HepG2 (cell line): ENCODE measurements at regions not wholly inside any gene's neighbourhood (a gene's known extent, or its start where the extent isn't known, plus 50 kb on each side); places are given as distances from the start of the nearest gene placed in this dataset.

ENCODE experiments used
- ATAC-seq: fragments of 200-7000 bp; cut with Tn5 transposase; 3 replicates; pipeline ENCODE4 v1.9.1; 2020; ENCODE audit warnings: mild to moderate bottlenecking, moderate library complexity
- BruUV-seq: library from RNA; stranded (reverse); fragments of 400-500 nt; replicated peaks from 2 replicates; lab custom pipeline; 2021; lab: Mats Ljungman, UMichigan
- CTCF ChIA-PET: fragments of 300-600 bp; formaldehyde crosslinking; extraction: SDS; loops from one replicate; lab custom pipeline; 2021; ENCODE audit warnings: low total read pairs, inconsistent platforms, low intra/inter-chr PET ratio; lab: Yijun Ruan, JAX
- POLR2A ChIA-PET: fragments of 350-600 bp; sonication (Branson Sonifier 250); formaldehyde crosslinking; loops from one replicate; lab custom pipeline; 2020; ENCODE audit warnings: antibody characterized with exemption, inconsistent platforms; lab: Yijun Ruan, JAX
- DNase-seq: peaks from one replicate; pipeline ENCODE4 v3.0.0-alpha.2; 2015; ENCODE audit warnings: low spot score
- FAIRE-seq: peaks from 3 replicates; lab custom pipeline; 2011; peaks lifted over from hg19 to GRCh38; lab: Jason Lieb, UNC
- H2AFZ ChIP-seq: one replicate; pipeline ENCODE4 v1.6.1; 2011; ENCODE audit warnings: low read length, inconsistent platforms
- H3K27ac ChIP-seq: fragments of 300-600 bp; 3 replicates; pipeline ENCODE4 v1.8.0; 2011; ENCODE audit warnings: mixed run types, mild to moderate bottlenecking, mixed read lengths, low read length, inconsistent platforms; ENCODE audit not compliant: insufficient read depth; ENCODE audit errors: extremely low read length
- H3K27me3 ChIP-seq, 2 experiments: fragments of 200-600 bp in 1 of 2; 2 replicates in 1 of 2; 3 replicates in 1 of 2; pipeline versions ENCODE4 v1.6.0 to v1.8.0; 2011; ENCODE audit warnings: low read length in 2 of 2, mild to moderate bottlenecking in 2 of 2, moderate library complexity in 2 of 2, inconsistent platforms in 1 of 2; ENCODE audit not compliant: insufficient read depth in 2 of 2, control insufficient read depth in 1 of 2
- H3K36me3 ChIP-seq, 2 experiments: fragments of 200-600 bp in 1 of 2; replicated peaks in 1 of 2; 2 replicates in 1 of 2; 3 replicates in 1 of 2; pipeline versions ENCODE4 v1.5.1 to v1.8.0; 2011; ENCODE audit warnings: low read length in 2 of 2, inconsistent platforms in 1 of 2; ENCODE audit not compliant: insufficient read depth in 2 of 2, control insufficient read depth in 1 of 2
- H3K4me1 ChIP-seq: 2 replicates; pipeline ENCODE4 v1.5.1; 2012; ENCODE audit warnings: low read length, inconsistent platforms; ENCODE audit not compliant: insufficient read depth
- H3K4me2 ChIP-seq: 2 replicates; pipeline ENCODE4 v1.6.0; 2011; ENCODE audit warnings: low read depth, low read length, inconsistent platforms
- H3K4me3 ChIP-seq, 3 experiments: fragments of 200-600 bp in 1 of 3; sonication (generic), shearing (Covaris generic) in 1 of 3; replicated peaks in 1 of 3; 2 replicates each; pipeline ENCODE4 v1.5.1; 2011 to 2016; ENCODE audit warnings: low read length in 3 of 3, inconsistent platforms in 2 of 3, low read depth in 2 of 3, mild to moderate bottlenecking in 2 of 3, control low read depth in 1 of 3, mixed read lengths in 1 of 3; ENCODE audit not compliant: insufficient read depth in 1 of 3
- H3K79me2 ChIP-seq: one replicate; pipeline ENCODE4 v1.6.1; 2011; ENCODE audit warnings: low read length, inconsistent platforms; ENCODE audit not compliant: insufficient read depth
- H3K9ac ChIP-seq: 2 replicates; pipeline ENCODE4 v1.6.0; 2011; ENCODE audit warnings: mild to moderate bottlenecking, low read depth, low read length, inconsistent platforms; ENCODE audit not compliant: insufficient read depth
- H3K9me3 ChIP-seq: 2 replicates; pipeline ENCODE4 v1.5.1; 2012; ENCODE audit warnings: mild to moderate bottlenecking, low read length
- H4K20me1 ChIP-seq: 2 replicates; pipeline ENCODE4 v1.6.0; 2011; ENCODE audit warnings: inconsistent platforms, mild to moderate bottlenecking, low read length, moderate library complexity; ENCODE audit not compliant: insufficient read depth
- ARHGAP35 ChIP-seq: sonication (generic); formaldehyde crosslinking; IDR thresholded peaks from 2 replicates; pipeline ENCODE4 v1.9.0; 2022; ENCODE audit warnings: mild to moderate bottlenecking, inconsistent platforms, moderate library complexity, missing genetic modification reagents, borderline replicate concordance
- EHMT2 ChIP-seq: fragments of 200-600 bp; sonication (generic); IDR thresholded peaks from 2 replicates; pipeline ENCODE4 v1.7.0; 2017; ENCODE audit warnings: antibody characterized with exemption, low read depth, low read length, borderline replicate concordance
- ELK4 ChIP-seq: sonication (generic); formaldehyde crosslinking; IDR thresholded peaks from 2 replicates; pipeline ENCODE4 v1.9.0; 2021; ENCODE audit warnings: missing genetic modification reagents, borderline replicate concordance
- HHEX ChIP-seq: IDR thresholded peaks from 2 replicates; pipeline ENCODE4 v1.6.1; 2016; ENCODE audit warnings: control low read depth
- RAD51 ChIP-seq: fragments of 450-650 bp; IDR thresholded peaks from 2 replicates; pipeline ENCODE4 v1.6.1; 2016; ENCODE audit warnings: borderline replicate concordance
- SP5 ChIP-seq: IDR thresholded peaks from 2 replicates; pipeline ENCODE4 v1.6.1; 2016; ENCODE audit warnings: low read depth, borderline replicate concordance
- SRSF9 ChIP-seq: fragments of 200-400 bp; formaldehyde crosslinking; IDR thresholded peaks from 2 replicates; pipeline ENCODE4 v1.6.1; 2018; ENCODE audit warnings: borderline replicate concordance, mild to moderate bottlenecking, low read depth, low read length; ENCODE audit not compliant: insufficient read depth, poor library complexity, severe bottlenecking
- THAP9 ChIP-seq: sonication (generic); formaldehyde crosslinking; IDR thresholded peaks from 2 replicates; pipeline ENCODE4; 2020; ENCODE audit warnings: missing genetic modification reagents, mild to moderate bottlenecking, borderline replicate concordance
- UBTF ChIP-seq: sonication (generic); formaldehyde crosslinking; IDR thresholded peaks from 2 replicates; pipeline ENCODE4 v1.4.0; 2020; ENCODE audit warnings: mild to moderate bottlenecking, missing genetic modification reagents
- ZBTB33 ChIP-seq: sonication (generic); formaldehyde crosslinking; IDR thresholded peaks from 2 replicates; pipeline ENCODE4 v1.4.0; 2020; ENCODE audit warnings: missing genetic modification reagents
- ZNF274 ChIP-seq: sonication (generic); formaldehyde crosslinking; IDR thresholded peaks from 2 replicates; pipeline ENCODE4 v1.5.1; 2020; ENCODE audit warnings: mild to moderate bottlenecking, missing genetic modification reagents
- ZNF468 ChIP-seq: sonication (generic); formaldehyde crosslinking; IDR thresholded peaks from 2 replicates; pipeline ENCODE4 v1.8.0; 2022; ENCODE audit warnings: mild to moderate bottlenecking, moderate library complexity, missing genetic modification reagents
- WGBS: methylation state at CpG from one replicate; pipeline ENCODE4 v1.1.6; 2017; ENCODE audit warnings: low lambda C conversion rate; 5-methylcytosine and 5-hydroxymethylcytosine counted together
- in situ Hi-C: cut with HindIII; loops from 2 replicates; pipeline ENCODE4 v1.10.0; 2017; ENCODE audit warnings: low pct_unique_long_range_greater_than_20kb; ENCODE audit not compliant: extremely low pct_ligation_motif_present
- intact Hi-C: fragments of 100-400 bp; cut with micrococcal nuclease; formaldehyde crosslinking; loops from one replicate; pipeline ENCODE4 v1.10.0; 2022; ENCODE audit not compliant: unreplicated experiment

GRCh38 chr7:84462259-84462658, 267.7 kb upstream of the SEMA3A start (continued):
- TF ChIP-seq ELK4 = no peak

- BruUV-seq = no TSS peak
- CTCF ChIA-PET = no interaction called here
- Histone ChIP-seq H3K4me1 (no peaks in the 10 kb centered on the region), H2AFZ (no peak overlapping the region), H3K4me2 (no peak overlapping the region), H3K36me3 (no peaks in the 10 kb centered on the region), H3K4me3 (no peak overlapping the region), H3K79me2 (no peaks in the 10 kb centered on the region), H3K27ac (no peak overlapping the region), H3K9ac (no peak overlapping the region), H3K9me3 (no peaks in the 10 kb centered on the region), H3K27me3 (no peaks in the 10 kb centered on the region), H4K20me1 (no peaks in the 10 kb centered on the region)
- intact Hi-C loops (no loop called here), in situ Hi-C loops (no loop called here)
- POLR2A ChIA-PET = no interaction called here
- FAIRE-seq (no peak), ATAC-seq (no peak), DNase-seq (no peak)
- WGBS = 0% methylated on average over 2 of the region's 2 CpGs
- TF ChIP-seq ZBTB33 (CRISPR knock-in tag) = no peak
- no peak for TF ChIP-seq ARHGAP35 (CRISPR knock-in tag)
- TF ChIP-seq ZNF274 = no peak
- TF ChIP-seq RAD51 = no peak
- no peak for TF ChIP-seq HHEX (CRISPR knock-in tag)
- TF ChIP-seq SRSF9 = no peak
- TF ChIP-seq EHMT2 = no peak
- TF ChIP-seq ZNF468 = no peak
- no peak for TF ChIP-seq THAP9
- no peak for TF ChIP-seq SP5 (CRISPR knock-in tag)
- no peak for TF ChIP-seq UBTF (CRISPR knock-in tag)
Observed at GRCh38 chr7:84461093-84461492, 266.5 kb upstream of the SEMA3A start.
